ENCODE measurements at regions not wholly inside any gene's neighbourhood (a gene's known extent, or its start where the extent isn't known, plus 50 kb on each side); places are given as distances from the start of the nearest gene placed in this dataset.
A peak's percentile ranks its signal among the peaks of the same experiment; 100 is the strongest.
"Not testable (repeated sequence)": the region's sequence is repeated elsewhere in the genome, so short reads cannot be mapped to it uniquely, and the experiment has no call there.

DNA sequence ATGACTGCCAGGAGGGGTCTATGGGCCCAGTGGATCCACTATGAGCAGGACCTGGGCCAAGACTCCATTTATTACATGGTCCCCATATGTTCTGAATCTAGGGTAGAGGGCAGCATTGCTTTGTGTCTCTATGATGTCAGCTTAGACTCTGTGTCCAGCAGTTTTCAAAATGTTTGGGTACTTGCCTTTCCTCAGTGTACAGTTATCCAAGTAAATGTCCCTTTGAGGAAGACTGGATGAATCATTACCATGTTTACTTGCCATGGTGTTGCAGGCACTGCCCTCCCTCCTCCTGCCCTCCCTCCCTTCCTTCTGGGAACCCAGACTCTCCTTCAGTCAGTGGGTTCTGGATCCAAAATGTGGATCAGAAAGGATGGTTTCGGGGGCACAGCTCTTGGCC lies 108.6 kb downstream of the NRN1 start:
- DNase-seq (ENCODE audit: low read depth): peak; percentile 48

DNA sequence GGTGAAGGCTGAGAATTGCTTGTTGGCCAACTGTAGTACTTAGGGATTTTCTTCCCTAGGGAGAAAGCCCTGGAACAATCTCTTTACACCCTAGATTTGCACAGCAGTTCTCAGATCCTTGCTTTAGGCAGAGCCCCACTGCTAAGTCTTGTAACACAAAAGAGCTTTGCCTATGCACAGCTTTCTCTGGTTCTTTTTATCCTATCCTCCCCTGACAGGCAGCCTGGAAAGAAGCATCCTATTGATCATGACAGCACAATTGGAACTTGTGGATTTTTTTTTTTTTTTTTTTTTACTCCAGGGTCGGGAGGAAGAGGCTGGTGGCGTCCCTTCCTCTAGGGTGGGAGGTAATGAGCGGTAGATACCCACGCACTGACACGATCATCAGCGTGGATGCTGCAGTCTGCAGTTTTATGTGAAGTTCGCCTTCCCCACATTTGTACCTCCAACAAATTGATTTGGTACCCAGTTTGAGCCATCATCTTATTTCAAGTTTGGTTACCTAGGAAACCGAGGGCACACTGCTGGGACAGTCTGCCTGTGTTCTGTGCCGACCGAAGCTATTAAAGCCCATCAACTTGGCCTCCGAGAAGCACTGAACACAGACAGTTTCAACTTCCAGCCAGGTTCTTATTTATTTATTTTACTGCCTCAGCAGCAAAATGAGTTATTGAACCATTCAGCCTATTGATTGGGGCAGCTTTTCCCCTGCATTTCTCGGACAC lies 110.1 kb downstream of the NRN1 start:
- no peak for DNase-seq (ENCODE audit: low read depth)

DNA sequence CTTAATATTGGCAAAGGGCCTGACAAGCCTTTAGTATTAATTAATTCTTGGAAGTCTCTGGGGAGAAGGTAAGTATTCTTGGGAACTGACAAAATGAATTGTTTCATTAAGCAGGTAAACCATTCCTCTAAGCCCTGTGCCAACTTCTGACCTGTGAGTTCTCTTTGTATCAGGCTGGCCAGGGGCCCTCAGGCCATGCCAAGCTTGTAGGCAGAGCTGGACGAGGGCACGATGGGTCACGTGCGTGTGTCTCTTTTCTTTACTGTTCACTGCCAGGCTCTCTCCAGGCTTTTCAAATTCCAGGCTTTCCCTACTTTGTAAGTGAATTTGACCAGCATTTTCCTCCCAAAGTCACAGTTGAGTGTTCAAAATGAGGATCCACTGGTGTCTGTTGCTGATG lies 112.4 kb downstream of the NRN1 start:
- DNase-seq (ENCODE audit: low read depth): no peak

DNA sequence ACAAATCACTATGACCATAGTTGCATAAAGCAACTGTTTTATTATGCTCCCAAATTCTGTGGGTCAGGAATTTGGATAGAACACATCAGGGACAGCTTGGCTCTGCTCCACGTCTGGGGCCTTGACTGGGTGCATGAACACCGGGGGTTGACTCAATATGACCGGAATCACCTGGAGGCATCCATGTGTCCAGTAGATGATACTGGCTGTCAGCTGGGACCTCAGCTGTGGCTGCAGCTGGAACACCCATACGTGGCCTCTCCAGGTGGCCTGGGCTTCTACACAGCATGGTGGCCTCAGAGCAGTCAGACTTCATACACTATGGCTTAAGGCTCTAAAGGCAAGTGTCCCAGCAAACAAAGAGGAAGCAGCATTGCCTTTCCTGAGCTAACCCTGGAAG lies 113.4 kb downstream of the NRN1 start:
- DNase-seq (ENCODE audit: low read depth): no peak

DNA sequence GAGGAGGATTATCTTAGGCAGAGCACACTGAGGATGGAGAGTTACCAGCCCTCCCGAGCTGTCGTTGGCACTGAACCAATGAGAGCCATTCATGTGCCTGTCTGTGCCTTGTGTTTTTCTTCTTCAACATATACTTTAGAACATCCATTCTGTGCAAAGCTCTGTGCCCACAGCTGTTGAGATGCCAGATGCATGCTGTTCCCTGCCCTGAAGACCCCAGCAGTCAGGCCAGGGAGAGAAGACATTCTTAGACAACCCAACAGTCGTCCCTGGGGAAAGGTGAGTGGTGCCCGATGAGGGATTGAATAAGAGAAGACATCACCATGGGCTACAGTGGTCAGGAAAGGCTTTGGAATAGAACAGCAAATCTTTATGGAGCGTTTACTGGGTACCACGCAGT lies 114.1 kb downstream of the NRN1 start:
- DNase-seq (ENCODE audit: low read depth): no peak

DNA sequence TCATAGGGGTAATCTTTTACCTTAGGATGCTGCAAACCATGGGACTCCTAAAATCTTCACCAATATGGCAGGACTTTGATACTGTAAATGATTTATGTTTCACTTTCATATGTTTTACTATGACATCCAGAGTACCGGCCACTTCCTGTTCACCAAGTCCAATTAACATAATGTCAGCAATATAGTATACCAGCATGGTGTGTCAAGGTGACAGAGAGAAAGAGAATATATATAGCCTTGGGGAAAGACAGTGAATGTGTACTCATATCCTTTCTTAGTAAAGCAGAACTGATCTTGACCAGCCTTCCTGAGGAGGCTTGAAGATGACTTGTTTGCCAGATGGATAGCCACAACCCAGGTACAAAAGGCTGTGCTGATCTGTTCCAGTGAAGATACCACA lies 127.9 kb downstream of the NRN1 start:
- DNase-seq (ENCODE audit: low read depth): no peak

DNA sequence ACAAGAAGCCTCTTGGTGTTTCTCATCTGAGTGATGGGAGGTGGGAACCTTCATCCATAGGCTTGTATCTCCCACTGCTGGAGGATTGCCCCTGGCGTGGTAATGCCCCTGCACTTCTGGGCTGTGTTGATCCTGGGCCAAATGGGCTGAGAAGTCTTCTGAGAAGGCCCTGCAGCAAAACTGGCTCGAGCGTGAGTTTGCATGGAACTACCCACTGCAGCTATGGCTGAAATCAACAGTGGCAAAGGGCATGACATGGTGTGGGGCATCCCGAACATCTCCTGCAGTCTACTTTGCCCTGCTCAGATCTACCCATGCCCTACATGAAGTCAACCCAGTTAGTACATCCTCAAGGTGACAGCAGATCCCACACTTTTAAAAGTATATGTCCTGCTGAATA lies 130.6 kb downstream of the NRN1 start:
- no peak for DNase-seq (ENCODE audit: low read depth)

DNA sequence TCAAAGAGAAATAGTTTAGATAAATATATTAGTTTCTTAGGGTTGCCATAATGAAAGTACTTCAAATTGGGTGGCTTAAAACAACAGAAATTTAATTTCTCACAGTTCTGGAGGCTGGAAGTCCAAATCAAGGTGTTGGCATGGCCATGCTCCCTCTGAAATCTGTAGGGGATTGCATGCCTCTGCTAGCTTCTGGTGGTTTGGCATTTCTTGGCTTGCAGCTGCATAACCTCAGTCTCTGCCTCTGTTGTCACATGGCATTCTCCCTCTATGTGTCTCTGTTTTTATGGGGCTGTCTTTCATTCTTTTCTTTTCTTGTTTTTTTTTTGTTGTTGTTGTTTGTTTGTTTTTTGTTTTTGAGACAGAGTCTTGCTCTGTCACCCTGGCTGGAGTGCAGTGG lies 132.7 kb downstream of the NRN1 start:
- not testable (repeated sequence) for DNase-seq (ENCODE audit: low read depth)

DNA sequence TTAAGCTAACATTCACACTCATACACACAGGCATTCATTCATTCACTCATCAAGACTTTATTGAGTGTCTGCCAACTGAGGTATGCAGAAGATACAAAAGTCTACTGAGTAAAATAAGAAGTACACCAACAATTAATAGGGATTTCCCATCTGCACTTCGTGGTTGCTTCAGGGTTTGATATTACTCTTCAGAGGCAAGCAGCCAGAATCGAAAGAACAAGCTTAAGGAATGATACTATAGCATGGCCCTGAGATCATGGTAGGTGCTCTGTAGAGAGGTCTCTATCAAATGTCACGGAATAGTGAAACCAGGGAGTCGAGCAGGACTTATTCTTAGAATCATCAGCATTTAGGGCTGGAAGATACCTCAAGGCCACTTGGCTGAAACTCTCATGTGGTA lies 135.4 kb downstream of the NRN1 start:
- DNase-seq (ENCODE audit: low read depth): no peak

DNA sequence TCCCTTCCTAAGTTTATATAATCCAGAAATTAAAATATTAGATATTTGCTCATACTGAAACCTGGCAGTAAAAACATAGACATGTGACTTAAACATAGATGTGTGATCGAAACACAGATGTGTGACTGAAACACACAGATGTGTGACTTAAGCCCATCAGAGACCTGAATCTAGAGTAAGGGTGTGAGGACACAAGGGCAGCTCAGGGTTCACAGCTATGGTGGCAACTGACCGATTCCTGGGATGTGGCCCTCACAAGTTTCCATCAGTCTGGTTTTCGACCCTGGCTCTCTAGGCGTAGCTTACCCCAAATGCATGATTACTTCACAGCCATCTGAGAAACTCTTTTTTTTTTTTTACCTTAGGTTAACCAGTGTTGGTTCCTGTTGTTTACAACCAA lies 137.0 kb downstream of the NRN1 start:
- DNase-seq (ENCODE audit: low read depth): no peak

DNA sequence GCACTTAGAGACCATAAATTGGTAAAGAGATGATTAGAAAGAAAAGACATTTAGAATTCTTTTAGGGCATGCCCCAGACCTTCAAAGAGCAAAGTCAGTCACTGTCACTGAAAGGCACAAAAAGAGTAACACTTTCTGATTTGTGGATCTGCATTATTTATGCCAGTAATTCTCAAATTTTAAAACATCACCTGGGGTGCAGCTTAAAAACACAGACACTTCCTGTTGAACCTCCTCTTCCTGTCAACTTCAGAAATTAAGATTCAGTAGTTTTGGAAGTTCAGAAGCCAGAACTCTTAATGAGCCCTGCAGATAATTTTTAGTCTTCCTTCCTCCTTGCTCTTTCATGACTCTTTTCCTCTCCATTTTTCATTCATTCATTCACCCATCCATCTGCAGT lies 137.5 kb downstream of the NRN1 start:
- DNase-seq (ENCODE audit: low read depth): no peak

DNA sequence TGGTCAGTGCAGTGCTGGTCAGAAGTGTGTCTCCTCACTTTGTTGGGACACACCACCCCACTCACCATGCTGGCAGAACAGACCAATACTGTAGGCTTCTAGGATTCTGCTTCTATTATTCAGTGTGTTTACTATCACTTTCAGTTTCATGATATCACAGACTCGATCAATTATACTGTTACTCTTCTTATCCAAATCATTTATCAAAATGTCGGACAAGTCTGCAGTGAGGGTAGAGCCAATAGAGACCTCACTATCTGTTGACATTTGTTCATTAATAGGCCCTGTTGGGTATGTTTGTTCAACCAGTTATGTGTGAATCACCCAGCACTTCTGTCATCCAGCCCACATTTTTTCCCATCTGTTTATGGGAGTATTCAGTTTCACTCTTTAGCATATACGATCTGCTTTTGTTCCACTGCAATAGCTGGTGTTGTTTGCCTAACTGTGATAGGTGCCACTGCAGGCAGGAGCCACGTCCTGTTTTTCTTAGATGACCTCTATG lies 140.1 kb downstream of the NRN1 start:
- DNase-seq (ENCODE audit: low read depth): peak; percentile 83

DNA sequence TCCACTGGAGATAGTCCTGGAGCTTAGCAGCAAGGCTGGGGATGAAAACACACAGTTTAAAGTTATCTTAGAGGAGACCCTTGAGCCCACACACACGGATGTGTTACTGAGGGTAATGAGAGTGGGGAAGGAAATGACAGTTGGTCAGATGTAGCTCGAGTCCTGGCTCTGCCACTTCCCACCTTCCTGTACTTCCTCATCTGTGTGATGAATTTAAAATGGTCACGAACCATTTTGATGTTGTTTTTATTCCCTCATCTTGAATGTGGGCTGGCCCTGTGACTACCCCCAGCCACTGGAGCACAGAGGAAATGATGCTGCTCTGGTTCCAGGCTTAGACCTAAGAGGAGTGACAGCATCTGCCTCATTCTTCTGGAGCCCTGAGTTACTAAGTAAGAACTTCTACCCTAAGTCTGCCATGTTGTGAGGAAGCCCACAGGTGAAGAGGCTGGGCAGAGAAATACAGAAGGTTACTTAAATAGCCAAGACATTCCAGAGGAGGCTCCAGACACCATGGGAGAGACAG lies 141.2 kb downstream of the NRN1 start:
- DNase-seq (ENCODE audit: low read depth): no peak

DNA sequence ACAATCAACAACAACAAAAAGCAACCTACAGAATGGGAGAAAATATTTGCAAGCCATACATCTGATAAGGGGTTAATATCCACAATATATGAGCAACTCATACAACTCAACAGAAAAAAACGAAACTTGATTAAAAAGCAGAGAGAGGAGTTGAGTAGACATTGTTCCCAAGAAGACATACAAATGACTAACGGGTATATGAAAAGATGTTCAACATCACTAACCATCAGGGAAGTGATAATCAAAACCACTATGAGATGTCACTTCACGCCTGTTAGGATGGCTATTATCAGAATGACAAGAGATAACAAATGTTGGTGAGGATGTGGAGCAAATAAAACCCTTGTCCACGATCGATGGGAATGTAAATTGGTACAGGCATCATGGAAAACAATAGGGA lies 145.9 kb downstream of the NRN1 start:
- DNase-seq (ENCODE audit: low read depth): no peak

DNA sequence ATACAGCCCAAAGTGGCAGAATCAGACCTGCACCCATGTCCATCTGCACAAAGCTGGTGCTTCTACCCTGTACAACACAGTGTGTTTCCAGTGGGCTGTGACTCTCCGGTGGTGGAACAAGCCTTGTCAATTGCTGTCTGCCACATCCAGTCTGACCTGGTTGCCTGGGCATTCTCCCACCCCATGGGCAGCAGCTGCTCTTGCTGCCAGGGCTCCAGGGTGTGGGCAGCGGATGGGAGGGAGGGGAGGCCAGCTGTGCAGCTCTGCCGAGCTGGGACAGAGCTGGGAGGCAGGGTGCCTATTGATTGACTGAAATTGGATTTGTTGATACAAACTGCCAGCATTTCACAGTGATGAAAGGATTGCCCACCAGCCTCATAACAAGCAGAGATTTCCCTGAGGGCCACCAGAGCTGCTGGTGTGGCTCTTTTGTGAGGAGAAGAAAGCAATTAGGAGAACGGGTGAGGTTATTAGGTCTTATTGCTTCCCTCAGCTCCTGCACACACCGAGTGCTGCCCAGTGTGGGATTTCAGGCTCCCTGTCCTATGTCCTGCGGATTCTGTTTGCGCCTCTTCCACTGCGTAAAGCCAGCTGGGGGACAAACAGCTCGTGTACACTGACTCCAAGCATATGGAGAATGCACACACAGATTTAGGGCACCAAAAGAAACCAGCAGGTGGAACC lies 150.8 kb downstream of the NRN1 start:
- DNase-seq (ENCODE audit: low read depth): no peak

DNA sequence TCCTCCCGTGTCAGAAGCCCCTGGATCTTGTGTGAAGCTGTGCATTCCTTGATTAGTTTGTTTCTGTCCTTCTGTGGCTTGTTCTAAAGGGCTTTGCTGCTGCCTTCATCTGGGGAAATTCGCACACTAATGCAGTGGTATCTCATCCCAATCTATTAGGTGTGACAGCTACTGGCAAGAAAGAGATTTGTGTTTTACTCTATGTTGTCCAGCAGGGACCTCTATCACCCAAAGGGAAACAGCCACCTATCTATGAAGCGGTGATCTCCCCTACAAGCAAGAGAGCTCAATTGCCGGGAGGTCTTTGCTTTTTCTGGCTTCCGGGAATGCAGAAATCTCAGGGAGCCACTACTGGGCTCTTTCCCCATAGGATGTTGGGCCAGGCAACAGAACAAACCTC lies 151.8 kb downstream of the NRN1 start:
- no peak for DNase-seq (ENCODE audit: low read depth)

DNA sequence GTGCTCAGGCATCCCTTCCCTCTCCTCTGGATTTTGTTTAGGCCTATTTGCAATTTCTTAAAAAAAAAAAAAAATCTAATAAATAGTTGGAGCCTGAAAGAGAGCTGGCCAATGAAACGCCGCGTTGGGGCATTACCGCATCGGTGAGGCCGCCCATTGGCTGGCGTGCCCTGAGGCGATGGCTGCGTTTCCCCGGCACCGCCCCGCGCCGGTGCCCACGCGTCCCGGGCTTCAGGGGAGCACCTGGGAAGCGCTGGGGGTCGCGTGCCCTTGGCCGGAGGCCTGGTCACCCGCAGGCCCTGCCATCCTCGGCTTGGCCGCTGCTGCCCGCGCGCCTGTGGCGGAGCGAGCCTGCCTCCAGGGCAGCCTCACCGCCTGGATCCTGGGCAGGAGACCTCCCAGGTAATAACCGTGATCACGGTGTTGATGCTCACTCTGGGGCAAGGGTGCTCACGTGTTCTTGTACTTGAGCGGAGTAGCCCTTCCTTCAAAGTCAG lies 155.4 kb downstream of the NRN1 start:
- no peak for DNase-seq (ENCODE audit: low read depth)

DNA sequence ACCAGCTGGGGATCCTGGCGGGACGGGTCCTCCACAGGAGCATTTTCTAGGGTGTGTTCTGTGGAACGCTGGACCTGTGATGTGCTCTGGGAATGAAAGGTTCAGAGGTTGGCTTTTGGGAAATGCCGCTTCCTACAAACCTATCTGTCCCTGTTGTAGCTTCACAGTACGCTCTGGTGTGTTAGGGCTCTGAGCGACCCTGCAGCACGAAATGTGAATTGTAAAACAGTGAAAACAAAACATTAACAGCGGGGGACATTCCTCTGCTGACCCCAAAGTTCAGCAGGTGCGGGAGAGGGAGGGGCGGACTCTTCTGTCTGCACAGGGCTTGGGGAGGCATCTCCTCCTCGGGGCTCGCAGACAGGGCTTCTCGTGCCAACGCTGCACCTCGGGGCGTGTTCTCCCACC lies 155.9 kb downstream of the NRN1 start:
- no peak for DNase-seq (ENCODE audit: low read depth)

DNA sequence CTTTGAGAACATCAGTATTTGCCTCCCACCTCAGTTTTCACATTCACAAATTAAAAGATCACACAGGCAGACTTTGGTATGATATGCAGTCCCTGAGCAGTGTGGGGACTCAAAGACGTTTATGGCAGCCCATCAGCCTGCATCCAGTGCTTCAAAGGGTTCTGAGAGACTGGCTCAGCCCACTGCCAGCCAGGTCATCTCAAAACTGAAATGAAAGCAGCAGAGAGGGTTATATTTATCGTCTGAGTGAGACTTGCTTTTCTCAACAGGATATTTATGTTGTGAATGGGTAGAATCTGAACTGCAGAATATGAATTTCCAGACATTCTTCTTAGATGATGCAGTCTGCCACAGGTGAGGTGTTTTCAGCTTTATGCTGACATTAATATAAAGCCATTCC lies 159.8 kb downstream of the NRN1 start:
- DNase-seq (ENCODE audit: low read depth): no peak

DNA sequence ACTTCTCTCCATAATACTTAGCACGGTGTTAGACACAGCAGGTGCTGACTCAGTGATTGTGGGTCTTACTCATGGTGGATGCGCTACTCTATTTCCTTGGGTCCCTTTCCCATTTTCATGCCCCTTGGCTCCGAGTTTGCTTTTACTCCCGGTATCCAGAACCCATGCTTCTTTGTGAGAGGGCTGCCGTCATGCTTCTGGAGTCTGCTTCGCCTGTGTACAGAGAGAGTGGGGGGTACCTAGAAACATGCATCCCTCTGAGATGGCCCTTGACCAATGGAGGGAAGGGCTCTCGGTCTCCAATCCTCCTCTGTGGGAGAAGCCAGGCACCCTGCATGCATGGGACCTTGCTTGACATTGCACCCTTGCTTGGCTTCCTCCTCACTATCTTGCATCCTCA lies 160.4 kb downstream of the NRN1 start:
- DNase-seq (ENCODE audit: low read depth): no peak

DNA sequence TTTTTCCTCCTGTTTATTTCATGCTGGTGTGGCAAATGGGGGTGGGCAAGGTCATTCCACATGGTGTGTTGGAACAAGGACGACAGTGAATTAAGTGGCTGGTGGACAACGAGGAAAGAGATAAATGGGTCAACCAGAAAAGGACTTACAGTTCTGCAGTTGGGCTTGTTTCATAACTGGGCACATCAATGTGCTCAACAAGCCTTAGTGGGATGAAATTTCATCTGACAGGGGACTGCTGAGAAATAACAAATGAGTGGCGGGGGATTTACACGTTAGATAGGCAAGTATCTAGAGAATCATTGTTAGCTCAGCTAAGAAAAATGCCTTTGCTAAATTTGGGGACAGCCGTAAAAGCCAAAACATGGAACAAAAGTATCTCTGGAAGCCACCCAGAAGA lies 163.6 kb downstream of the NRN1 start:
- DNase-seq (ENCODE audit: low read depth): no peak

DNA sequence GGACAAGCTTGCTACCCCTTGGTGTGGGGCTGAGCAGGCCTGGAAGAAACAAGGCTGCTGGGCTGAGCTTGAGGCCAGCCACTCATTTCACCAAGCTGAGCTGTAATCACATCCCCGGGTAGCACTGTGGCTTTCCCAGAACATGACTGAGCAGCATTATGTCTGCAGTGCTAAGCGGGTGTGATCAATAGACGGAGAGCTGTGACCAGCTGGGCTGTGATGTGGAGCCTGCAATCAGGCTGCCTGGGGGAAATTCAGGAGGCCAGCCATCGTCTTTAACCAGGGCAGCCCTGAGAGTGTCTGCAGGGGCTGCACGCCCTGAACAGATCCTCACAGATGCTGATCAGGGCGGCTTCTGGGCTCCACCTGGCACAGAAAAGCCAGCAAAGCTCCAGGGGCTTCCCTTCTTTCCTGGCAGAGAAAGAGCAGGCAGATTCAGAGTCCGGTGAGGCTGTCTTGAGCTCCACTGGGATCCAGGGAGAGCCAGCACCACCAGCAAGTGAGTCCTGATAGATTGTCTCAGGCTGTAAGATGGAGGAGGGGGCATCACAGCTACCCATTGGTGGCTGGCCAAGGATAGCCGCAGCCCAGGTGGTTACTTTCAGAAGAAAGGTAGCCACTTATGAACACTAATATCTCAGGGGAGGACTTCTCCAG lies 165.9 kb downstream of the NRN1 start:
- DNase-seq (ENCODE audit: low read depth): no peak

Data from LHCN-M2 (cell line).